ENCODE measurements at regions not wholly inside any gene's neighbourhood (a gene's known extent, or its start where the extent isn't known, plus 50 kb on each side); places are given as distances from the start of the nearest gene placed in this dataset.
"Not testable (repeated sequence)": the region's sequence is repeated elsewhere in the genome, so short reads cannot be mapped to it uniquely, and the experiment has no call there.

DNA sequence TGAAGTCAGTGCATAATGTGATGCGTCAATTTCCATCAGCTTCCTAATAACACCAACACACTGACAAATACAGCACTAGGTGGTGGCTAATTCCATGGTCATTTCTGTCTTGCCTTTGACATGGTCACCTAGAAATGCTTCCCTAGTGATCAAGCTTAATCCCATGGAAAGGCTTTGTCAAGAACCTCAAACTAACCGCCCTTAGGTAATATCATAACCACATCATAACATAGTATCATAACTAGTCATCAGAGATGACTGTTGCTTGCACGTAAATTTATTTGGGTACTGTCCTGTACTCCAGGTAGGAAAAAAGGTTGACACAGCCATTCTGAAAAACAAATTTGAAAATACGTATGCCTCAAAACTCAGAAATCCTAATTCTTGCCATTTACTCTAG is 471.8 kb downstream of the IRS1 start:
- no peak for DNase-seq (ENCODE audit: low spot score)

DNA sequence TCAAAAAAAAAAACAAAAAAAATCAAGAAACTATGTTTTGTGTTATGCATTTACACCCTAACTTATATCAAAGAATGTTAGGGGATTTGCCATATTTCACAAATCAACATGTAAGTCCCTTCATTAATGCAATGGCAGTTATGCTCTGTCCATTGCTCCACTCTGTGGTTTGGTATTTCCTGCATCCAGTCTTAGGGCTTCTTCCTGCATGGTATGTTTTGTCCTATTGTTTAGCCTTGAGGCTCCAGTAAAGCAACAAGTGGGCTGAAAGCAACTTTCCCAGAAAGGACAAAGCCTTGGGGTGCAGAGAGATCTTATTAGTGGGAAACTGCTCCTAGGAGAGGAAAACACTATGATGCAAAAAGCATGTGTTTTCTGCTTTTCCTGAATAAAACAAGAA is 474.1 kb downstream of the IRS1 start:
- no peak for DNase-seq (ENCODE audit: low spot score)

DNA sequence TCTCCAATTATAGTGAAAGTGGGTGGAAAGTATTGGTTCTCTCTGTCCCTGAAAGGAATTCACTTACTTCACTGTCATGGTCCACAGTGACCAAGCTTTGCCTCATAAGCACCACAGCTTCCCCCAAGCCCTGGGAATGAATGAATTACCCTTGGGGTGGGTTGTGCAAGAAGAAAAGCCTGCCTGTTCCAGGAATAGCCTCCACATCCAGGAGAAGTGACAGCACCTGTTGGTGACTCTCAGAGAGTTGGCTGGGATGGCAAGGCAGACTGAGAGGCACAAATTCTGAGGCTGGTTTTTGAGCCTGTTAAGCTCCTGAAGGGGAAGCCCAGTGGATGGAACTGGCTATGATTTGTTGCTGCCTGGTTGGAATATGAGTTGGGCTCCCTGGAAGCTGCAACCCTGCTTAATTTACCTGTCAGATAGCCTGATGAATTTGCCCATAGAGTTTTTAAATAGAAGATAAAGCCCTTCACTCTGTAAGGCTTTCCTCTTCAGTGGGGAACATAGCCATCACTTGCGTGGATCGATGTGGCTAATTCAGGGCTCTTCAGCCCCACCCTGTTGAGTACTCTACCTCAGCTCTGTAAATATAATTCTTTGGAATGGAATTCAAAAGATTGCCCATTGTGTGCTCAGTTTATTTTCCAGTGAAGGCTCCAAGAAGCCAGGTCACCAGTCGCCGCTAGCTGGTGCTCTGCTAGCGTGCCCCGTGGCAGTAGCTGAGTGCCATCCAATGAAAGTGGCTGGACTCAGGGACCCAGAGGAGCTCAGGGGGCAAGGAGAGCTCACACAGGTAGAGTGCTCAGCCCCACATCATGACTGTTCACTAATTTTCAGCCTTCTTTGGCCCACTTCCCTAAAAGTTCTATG is 479.3 kb downstream of the IRS1 start:
- no peak for DNase-seq (ENCODE audit: low spot score)

DNA sequence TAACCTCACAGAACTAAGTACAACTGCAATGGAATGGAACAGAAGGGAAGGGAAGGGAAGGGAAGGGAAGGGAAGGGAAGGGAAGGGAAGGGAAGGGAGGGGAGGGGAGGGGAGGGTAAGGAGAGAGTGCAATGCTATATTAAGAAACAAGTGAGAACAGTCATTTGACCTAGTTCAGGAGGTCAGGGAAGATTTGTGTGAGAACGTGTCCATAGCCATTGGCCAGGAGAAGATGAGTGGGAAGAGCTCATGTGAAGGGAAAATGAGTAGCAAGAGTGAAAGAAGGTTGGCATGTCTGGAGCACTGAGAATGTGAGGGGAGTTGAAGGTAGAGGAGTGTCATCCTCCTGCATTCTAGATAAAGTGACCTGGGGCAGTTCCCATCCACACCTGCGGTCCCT is 481.6 kb downstream of the IRS1 start:
- DNase-seq (ENCODE audit: low spot score): no peak

DNA sequence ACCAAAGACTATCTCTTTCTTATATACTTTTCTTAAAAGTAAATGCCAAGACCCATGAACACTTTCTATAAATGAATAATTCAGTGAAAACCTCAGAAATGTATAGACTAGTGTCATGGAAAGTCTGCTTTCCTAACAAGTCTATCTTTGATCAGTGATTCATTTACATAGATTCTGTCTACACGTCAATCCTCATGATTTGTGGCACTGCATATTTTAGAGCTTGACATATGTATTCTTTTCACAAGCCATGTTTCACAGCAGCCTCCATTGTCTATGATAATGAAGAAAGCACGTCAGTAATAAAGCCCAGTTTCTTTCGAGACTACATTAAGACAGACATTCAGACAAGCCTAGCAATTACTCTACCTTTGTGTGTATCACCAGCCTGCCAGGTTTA is 486.6 kb downstream of the IRS1 start:
- no peak for DNase-seq (ENCODE audit: low spot score)

DNA sequence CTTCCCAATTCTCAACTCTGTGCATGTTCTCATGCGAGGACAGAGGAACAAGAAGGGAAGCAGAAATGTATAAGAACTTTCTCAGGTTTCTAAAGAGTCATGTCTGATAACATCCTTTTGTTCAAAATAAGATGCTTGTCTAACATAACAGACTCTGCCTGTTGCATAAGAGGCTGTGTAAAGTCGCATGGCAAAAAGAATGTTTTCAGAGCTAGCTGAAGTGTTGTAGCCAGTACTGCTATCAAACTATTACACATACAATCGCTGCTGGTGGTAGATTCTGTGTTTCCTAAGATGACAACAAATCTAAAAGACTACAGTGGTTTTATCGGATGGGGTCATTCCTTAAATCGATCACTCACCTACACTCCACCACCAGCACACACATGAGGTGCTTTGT is 487.5 kb downstream of the IRS1 start:
- no peak for DNase-seq (ENCODE audit: low spot score)

DNA sequence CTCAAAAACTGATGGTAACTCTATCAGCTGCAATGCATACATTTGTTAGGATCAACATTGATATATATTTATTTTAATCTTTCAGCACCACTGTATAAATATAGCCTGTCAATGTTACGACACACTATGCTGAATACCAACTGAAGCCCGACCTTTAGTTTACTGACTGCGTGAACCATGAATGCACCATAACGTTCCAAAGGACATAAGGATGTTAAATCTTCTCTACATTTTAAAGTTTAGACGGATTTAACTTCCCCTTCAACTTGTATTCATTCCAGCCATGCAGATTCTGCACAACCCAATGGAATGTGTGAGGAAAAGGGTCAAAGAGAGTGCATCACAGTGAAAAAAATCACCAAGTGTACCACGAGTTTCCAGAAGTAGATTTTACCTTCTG is 489.5 kb downstream of the IRS1 start:
- no peak for DNase-seq (ENCODE audit: low spot score)

DNA sequence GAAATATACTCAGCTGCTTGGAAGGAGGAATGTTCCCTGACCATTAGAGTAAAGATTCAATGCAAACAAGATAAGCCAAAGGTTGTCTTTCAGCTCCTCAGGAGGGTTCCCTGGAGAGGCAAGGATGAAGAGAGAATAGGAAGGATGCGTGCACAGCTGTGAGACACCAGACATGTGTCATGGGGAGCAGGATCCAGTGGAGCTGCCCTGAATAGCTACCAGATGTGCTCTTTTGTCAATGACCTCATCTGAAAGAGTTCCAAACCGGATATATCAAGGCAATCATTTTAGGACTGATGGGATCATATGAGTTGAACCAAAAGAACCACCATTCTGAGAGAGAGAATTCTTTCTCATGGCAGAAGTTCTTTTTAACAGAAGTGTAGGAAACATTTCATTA is 490.6 kb downstream of the IRS1 start:
- DNase-seq (ENCODE audit: low spot score): no peak

DNA sequence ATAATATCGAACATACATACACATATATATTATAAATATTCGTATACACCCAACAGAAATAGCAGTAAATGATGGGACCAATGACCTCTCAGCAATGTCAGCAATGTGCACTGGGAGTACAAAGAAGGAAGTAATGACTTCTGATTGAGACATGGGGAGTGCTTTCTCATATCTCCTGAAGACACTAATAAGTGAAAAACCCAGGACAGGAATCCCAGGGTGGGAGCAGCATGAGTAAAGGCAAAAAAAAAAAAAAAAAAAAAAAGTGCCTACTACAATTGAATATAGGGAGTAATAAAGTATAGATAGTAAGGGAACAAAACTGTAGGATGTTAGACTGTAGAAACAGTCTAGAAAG is 491.3 kb downstream of the IRS1 start:
- no peak for DNase-seq (ENCODE audit: low spot score)

DNA sequence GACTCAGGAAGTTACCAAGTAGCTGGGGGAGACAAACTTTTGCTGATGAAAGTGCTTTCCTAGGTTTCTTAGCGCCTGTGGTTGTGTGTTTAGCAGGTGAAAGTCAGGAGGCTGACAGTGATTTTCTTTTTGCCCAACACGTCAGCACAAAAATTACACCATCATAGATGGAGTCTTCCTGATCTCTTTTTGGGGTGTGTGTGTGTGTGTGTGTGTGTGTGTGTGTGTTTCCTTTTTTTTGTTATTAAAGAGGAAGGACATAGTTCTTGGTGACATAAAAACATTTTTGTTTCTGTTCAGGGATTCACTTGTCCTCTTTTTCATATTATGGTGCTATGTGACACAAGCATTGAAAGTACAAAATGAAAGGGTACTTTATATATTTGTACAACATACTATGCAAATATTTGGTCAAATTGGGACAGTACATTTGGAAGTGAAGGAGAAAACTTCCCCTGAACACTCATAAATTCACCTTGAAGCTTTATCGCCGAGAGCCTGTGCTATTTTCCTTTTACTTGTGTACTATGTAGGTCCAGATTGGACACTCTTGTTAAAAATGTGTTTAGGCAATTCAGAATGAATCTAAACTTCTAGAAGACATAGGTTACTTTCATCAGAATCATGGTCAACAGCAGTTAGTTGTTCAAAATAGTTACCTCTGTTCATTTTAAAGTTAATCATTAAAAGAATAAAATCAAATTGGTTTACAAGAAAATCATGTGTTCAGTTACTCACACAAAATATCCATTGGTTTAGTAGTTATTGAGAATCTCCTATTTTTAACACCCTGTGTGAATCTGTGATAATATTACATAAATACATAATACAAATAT is 491.9 kb downstream of the IRS1 start:
- no peak for DNase-seq (ENCODE audit: low spot score)

DNA sequence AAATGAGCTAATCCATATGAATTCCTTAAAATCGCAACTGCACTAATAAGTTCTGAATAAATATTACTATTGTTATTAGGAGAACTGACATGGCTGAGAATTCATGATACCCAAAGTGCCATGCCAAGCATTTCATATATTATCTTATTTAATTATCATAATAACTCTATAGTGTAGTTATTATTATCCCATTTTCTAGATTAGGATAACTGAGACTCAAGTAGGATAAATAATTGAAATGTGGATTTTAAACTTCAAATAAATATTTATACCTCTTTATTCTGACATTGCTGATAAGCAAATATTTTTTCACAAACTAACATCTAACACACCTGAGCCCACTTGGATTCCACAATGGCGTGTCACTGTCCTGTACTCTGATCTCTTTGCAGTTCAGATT is 492.7 kb downstream of the IRS1 start:
- no peak for DNase-seq (ENCODE audit: low spot score)

DNA sequence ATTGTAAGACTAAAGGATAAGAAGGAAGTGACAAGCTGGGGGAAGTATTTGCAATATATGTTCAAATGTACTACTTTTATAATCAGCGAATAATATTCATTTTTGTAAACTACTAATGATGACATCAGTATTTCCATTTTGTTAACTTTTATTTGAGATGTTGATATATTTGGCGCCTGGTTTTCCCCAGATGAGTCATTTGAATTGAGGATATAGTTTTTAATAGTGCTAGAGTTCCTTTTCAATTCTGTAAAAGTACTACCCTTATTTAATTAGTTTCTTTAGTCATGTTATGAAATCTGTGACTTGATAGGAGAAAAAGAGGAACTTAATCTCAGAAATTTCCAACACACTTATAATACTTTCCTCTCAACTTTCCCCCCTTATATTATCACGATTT is 495.3 kb downstream of the IRS1 start:
- DNase-seq (ENCODE audit: low spot score): no peak

DNA sequence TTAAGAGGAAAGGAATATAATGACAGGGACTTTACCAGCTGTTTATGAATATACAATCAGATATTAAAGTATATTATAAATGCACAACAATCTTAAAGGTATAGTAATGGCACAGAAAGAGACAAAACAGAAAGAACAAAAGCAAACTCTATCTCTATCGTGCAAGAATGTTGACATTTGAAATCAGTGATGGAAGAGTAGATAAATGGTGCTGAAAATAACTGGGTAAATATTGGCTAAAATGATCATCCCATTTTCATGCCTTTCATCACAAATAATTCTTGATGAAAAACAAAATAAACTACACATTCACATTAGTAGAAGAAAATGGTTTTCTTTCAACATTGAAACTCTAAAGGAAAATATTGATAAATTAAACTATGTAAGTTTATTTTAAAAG is 495.9 kb downstream of the IRS1 start:
- no peak for DNase-seq (ENCODE audit: low spot score)

DNA sequence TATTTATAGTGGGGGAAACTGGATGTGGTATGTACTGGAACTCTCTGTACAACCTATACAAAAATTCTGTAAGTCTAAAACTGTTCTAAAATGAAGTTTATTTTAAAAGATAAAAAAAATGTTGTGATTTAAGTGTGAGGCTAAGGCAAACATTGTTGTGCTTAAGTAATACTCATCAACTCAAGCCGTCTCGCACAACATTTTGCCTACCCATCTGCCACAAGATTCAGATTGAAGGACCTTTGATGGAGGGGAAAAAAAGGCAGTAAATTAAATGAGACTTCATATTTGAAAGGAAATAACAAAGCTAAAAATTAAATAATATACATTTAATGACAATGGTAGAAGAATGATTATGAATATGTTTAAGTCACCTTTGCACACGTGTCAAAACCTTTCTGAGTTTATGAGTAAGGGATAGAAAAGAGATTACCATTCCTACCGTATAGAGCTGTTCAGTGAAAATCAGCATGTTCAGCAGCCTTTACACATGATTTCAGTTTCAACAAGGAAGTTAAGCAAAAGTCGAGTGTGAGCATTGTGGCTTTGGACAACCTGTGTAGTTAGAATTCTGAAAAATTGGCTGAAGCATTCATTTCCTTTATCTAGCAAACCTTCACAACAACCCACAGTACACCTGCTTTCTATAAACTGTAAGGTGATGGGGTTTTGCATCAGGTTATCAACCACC is 499.3 kb downstream of the IRS1 start:
- no peak for DNase-seq (ENCODE audit: low spot score)

DNA sequence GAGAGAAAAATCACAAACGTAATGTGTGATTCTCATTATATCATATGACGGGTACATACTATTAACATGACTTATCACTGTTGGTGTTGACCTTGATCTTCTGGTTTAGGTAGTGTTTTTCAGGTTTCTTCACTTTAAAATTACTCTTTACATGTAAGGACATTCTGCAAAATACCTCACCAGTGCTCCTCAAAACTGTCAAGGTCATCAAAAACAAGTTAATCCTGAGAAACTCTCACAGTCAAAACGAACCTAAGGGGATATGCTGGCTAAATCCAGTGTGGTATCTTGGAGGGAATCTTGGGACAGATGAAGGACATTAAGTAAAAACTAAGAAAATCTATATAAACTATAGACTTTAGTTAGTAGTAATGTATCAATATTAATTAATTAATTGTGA is 499.8 kb downstream of the IRS1 start:
- DNase-seq (ENCODE audit: low spot score): no peak

DNA sequence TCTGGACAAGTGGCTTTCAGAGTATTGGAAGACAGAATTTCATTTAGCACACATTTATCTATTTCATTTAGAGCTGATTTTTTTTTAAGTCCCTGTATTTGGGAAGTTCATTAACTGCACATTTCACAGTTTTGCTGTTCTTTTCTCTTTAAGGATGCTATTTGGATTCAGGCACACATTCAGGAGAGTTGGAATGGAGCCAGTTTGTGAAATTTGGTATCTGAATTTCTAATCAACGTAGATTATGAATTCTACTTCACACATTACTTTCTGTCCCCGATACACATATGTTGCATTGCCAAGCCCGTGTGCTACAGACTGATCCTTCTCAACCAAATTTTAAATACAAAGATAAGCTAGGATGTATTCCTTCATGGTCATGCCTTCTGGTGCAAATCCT is 503.9 kb downstream of the IRS1 start:
- DNase-seq (ENCODE audit: low spot score): no peak

DNA sequence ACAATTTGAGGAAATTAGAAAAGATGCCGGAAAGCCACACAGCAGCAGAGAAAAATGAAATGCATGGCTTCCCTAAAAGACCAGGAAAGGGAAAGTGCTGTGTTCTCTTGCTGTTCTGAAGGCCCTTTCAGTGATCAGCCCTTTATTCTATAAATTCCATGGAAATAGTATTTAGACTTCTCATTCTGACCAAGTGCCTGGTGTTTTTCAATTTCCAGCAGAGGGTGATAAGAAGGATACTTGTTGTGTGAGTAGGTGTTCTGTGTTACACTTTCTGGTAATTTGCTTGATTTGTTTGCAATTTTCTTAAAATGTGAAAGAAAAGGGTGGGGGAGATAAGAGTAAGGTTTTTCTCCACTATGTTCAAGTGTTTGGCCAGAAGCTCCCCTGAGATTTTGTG is 504.5 kb downstream of the IRS1 start:
- no peak for DNase-seq (ENCODE audit: low spot score)

DNA sequence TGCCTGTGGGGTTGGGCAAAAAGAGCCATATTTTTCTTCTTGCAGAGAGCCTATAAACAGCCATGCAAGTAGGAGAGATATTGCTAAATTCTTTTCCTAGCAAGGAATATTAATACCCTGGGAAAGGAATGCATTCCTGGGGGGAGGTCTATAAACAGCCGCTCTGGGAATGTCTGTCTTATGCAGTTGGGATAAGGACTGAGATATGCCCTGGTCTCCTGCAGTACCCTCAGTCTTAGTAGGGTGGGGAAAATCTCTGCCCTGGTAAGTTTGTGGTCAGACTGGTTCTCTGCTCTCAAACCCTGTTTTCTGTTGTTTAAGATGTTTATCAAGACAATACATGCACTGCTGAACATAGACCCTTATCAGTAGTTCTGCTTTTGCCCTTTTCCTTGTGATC is 508.3 kb downstream of the IRS1 start:
- DNase-seq (ENCODE audit: low spot score): not testable (repeated sequence)

DNA sequence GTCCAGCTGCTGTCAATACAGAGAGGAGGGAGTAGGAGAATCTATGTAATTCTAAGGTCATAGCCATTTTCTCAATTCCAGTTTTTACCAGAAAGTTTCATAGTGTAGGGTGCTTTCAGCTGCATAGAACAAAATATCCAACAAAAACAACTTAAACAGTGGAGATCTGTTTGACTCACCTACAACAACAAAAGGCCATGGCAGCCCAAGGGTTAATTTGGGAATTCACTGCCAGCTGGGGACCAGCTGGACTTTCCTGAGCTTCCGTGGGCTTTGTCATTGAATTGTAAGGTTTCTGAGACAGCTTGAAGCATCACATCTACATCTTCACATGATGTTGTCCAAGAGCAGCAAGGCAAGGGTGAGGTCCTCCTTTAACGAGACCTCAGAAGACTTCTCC is 512.7 kb downstream of the IRS1 start:
- no peak for DNase-seq (ENCODE audit: low spot score)

DNA sequence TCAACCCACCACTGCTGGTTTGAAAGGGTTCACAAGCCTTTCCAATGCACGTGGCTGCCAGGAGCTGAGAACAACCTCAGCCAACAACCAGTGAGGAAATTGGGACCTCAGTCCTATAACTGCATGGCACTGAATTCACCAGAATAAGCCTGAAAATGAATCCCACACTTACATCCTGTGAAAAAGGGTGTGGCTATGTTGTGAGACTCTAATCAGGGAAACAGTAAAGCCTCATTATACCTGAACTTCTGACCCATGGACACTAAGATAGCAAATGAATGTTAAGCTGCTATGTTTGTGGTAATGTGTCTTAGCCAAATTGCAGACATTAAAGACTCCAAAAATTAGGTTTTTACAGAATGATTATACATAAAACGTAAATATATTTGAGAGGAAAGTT is 515.8 kb downstream of the IRS1 start:
- DNase-seq (ENCODE audit: low spot score): no peak

DNA sequence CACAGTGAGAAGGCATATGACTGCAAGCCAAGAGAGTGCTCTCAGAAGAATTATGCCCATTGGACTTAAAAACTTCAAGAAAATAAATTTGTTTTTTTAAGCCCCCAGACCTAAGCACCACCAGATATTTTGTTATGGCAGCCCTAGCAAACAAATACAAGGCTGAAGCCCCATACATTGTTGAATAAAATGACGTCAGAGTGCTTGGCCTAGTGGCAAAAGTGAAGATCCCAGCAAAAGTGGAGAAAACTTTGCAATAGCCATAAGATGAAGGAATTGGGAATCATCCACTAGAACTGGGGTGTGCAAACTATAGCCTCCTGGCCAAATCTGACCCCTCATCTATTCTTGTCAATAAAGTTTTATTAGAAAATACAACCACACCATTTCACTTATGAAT is 517.5 kb downstream of the IRS1 start:
- DNase-seq (ENCODE audit: low spot score): no peak

DNA sequence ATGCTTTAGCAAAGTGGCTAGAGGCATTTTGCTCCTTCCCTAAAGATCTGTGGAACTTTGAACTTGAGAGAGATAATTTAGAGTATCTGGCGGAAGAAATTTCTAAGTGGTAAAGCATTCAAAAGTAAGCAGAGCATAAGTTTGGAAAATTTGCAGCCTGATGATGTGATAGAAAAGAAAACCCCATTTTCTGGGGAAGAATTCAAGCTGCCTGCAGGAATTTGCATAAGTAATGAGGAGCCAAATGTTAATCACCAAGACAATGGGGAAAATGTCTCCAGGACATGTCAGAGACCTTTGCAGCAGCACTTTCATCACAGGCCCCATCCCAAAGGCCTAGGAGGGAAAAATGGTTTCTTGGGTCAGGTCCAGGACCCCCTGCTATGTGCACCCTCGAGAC is 519.5 kb downstream of the IRS1 start:
- DNase-seq (ENCODE audit: low spot score): not testable (repeated sequence)

DNA sequence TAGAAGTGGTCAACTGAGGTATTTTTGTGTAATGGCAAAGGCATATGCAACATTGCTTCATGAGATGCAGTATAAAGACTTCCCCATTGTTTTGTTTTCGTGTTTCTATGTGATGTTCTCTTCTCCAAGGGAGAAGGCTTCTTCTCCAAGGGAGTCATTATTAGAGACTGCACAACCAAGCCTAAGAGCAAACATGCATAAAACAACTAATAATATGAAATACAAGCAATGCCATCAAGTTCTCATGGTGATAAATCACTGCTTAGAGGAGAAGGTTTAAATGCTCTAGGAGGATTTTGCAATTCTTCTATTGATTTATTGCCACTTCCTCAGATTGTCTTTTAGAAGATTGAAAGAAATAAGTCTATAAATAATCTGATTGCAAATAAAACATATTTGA is 524.4 kb downstream of the IRS1 start:
- no peak for DNase-seq (ENCODE audit: low spot score)
